DOHH2 (cell line): ENCODE measurements at regions not wholly inside any gene's neighbourhood (a gene's known extent, or its start where the extent isn't known, plus 50 kb on each side); places are given as distances from the start of the nearest gene placed in this dataset.

Experiments used
- CTCF ChIP-seq: fragments of 200-600 bp; sonication (generic); IDR thresholded peaks from one replicate; pipeline ENCODE4 v1.5.1; 2014; ENCODE audit warnings: antibody characterized with exemption, mild to moderate bottlenecking, low read depth, low read length; ENCODE audit not compliant: poor library complexity, severe bottlenecking
- EZH2phosphoT487 ChIP-seq: fragments of 200-600 bp; sonication (generic); IDR thresholded peaks from 2 replicates; pipeline ENCODE4 v1.6.1; 2017; ENCODE audit warnings: borderline replicate concordance, mild to moderate bottlenecking, antibody characterized with exemption, low read length, moderate library complexity, mixed read lengths

GRCh38 chr3:154852515-154852914 is 227.6 kb upstream of the MME start:
- TF ChIP-seq CTCF (no peak), EZH2phosphoT487 (no peak)
